ENCODE measurements at regions not wholly inside any gene's neighbourhood (a gene's known extent, or its start where the extent isn't known, plus 50 kb on each side); places are given as distances from the start of the nearest gene placed in this dataset.
A peak's percentile ranks its signal among the peaks of the same experiment; 100 is the strongest.

DNA sequence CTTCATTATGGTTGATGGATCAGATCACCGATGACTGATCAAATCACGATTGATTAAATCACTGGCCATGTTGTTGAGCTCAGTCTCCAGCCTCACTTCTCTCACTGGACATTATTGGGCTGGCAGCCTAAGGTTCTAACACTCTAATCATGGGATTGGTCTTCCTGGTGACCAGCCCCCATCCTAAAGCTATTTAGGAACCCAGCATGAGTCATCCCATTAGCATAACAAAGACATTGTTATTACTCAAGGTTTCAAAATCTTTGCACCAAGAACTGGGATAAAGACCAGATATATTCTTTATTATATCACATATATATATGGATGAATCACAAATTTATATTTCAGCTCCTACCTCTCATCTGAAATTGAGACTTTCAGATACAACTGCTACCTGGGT lies 272.1 kb upstream of the IL12B start:
- DNase-seq, result no peak

DNA sequence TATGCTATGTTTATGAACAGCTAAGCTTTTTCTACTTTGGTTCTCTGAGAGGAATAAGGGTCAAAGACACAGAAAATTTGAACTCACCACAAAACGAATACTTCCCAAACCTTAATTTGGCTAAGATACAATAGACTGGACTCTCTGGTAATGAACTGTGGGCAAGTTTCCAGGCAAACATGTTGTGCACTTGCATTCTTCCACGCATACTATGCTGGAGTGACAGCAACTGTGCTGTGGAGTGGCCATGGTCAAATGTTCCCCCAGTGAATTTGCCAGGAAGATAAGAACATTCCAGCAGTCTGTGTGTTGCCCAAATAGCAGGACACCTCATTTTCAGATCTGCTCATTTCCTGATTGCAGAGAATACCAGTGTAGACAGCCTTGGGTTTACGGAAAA lies 275.3 kb upstream of the IL12B start:
- DNase-seq, result no peak

DNA sequence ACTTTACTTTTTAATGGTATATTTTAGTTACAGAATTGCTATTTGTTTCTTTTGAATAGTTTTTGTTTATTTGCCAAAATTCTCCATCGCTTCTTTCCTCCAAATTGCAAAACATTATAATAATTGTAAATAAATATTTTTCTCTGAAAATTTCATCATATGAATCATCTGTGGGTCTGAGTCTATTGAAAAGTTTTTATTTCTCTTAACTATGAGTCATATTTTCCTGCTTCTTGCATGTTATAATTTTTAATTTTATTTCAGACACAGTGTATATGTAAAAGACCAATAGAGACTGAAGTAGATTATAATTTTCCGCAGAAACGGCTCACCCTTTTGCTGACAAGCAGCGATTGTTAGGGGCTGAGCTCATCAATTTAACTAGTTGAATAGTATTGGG lies 279.1 kb upstream of the IL12B start:
- no peak for DNase-seq

DNA sequence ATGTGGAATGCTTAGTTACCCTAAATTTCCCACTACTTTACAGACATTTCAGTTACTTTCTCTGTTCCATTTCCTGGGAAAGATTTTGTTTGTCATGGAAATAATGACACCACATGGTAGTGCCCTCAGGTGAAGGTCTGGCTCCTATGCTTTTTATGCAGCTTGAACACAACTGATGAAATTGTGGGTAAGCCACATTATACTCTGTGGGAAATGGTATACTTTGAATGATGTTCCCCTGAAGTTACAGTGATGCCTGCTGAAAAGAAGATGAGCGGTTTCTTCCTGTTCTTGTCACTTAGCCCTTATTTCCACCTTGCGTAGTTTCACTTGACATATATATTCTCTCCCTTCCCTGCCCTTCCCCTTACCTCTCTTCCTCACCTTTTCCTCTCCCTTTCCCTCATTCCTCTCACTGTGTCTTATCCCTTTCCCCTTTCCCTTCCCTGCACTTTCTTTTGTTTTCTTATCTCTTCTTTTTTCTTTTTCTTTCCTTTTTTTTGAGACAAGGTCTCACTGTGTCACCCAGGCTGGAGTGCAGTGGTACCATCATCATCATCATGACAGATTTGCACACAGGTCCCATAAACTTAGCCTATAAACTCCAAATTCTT lies 280.8 kb upstream of the IL12B start:
- no peak for DNase-seq

DNA sequence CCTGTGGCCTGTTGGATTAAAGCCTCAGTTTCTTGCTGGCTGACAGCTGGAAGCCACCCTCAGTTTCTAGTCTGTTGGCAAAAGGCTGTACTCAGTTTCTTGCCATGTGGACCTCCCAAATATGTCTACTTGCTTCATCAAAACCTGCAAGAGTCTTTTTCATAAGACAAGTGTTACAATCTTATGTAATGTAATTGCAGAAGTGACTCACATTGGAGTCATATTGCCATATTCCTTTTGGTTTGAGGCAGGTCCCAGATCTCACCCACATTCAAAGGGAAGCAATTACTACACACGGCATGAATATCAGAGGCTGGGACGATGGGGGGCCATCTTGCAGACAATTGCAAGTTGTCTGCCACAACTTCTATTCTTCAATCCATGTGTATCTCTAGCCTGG lies 286.7 kb upstream of the IL12B start:
- DNase-seq, result no peak

DNA sequence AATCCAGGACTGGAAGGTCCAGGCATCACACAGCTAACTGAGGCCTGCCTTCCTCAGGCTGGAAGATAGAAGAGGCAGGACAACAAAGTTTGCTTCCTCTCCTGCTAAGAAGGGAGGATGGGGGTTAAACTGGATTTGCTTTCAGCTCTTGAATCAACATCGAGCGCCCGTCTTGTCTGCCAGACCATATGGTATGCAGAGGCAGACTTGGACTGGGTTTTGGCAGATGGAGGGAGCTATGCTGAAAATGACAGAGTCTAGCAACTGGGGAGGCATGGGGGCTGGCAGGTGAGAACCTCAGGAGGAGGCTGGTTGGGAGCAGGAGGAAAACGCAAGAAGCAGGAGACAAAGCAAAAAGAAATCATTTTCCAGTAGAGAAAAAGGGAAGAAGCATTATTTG lies 289.5 kb upstream of the IL12B start:
- DNase-seq, result no peak

DNA sequence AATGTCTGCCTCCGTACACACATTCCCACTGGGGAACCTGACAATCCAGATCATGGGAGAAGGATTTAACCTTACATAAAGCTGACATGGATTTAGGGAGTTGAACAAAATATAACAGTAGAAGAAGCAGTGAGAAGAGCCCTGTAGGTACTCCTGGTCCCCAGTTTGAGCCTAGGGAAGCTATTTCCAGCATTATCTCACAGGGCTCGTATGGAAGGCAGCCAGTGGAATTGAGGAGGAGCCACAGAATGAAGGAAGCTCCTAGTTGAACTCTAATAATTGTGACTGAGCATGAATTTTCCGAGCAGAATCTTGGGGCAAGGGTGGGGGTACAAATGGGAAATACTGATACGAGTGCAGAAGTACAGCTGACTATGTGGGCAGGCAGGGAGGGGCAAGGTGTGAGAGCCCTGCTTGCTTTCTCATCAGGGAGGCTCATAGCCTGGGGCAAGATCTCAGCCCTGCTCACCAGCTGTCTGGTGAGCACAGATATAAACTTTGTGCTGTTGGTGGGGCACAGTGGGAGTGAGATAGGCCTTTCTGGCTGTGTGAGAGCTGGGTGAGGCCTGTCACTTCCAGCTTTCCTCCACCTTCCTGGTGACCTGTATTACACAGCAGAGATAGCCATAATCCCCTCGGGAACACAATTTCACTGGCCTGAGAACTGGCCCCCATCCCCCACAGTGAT lies 290.7 kb upstream of the IL12B start:
- DNase-seq, result no peak

DNA sequence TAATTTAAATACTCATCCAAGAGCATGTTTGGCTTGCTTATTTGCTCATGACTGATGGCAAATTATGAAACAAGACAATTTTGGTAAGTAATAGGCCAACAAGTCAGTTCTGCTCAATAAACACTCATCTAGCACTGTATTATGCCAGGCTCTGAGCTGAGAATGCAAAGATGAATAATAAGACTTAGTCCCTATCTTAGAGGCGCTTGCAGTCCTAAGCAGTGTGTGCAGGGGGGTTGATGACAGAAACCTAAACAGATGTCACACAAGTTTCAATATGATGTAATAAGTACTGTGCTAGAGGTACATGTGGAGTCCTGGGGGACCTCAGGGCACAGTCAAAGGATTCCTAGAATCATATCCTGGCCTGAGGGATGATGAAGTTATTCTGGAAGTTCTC lies 287.6 kb upstream of the ADRA1B start:
- DNase-seq, result no peak

DNA sequence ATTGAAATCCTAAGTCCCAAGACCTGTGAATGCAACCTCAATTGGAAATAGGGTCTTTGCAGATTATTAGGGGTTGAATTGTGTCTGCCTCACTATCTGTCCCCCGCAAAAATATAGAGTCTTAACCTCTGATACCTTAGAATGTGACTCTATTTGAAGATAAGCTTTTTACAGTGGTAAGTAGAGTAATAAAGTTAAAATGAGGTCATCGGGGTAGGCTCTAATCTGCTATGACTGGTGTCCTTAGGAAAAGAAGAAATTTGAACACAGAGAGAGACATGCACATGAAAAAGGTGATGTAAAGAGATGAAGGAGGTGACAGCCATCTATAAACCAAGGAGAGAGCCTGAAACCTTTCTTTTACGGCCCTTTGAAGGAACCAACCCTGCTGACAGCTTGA lies 287.1 kb upstream of the ADRA1B start:
- DNase-seq, result no peak

DNA sequence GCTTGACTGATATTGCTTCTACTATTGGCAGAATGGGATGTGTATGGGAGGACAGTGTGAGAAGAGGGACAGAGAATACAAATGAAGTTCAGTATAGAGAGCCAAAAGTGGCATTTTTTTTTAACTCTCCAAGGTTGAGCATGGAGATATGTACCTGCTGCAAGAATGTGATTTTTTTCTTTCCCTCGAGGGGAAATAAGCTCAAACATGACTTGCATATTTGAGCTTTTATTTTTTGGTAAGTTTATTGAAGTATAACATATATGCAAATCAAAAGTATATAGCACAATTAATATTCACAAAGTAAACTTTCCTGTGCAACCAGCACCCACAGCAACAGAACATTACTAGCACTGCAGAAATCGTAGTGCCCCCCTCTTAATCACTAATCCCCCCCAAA lies 285.7 kb upstream of the ADRA1B start:
- DNase-seq, result no peak

DNA sequence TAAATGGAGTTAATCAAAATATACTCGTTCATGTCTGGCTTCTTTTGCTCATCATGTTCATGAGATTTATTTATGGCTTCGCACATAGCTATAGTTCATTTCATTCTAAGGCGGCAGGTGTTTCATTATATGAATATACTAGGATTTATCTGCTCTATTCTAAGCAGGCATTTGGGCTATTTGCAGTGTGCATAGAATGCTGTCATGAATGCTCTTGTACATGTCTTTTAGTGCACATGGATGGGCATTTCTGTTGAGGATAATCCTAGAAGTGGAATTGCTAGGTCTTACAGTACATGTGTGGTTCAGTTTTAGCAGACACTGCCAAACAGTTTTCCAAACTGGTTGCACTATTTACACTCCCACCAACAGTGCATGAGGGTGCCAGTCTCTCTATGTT lies 285.3 kb upstream of the ADRA1B start:
- DNase-seq, result no peak

DNA sequence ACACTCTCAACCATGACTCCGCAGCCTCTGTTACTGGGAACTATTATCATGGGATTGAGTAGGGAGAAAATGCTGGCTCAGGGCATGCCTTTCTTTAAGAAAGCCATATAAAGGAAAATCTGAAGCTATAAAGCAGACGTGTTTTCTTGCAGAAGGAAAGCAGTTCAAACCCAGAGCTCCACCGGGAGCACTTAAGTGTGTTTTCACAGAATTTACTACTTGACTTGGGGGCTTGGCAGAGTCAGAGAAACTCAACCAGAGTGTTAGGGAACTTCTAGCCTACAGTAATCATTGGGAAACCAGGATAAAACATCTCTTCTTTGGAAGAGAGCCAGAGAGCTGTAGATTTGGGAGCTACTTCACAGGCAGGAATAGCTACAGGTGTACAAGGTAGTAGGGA lies 283.4 kb upstream of the ADRA1B start:
- no peak for DNase-seq

DNA sequence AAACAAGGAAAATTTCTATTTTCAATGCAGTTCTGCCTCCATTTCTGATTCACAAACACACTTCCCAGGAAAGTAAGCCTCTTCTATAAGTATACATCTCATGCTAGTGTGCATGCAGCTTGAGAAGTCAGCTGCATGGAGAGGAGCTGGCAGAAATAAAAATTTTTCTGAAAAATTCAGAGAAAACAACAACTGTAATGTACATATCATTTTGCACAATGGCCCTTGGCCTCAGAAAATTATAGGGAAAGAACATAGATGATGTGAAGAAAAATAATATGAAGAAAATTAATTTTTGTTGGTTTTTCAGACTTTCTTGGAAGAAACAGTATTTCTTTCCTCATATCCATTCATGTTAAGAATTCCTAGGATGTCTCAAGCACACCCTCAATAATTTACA lies 277.8 kb upstream of the ADRA1B start:
- DNase-seq, result no peak

DNA sequence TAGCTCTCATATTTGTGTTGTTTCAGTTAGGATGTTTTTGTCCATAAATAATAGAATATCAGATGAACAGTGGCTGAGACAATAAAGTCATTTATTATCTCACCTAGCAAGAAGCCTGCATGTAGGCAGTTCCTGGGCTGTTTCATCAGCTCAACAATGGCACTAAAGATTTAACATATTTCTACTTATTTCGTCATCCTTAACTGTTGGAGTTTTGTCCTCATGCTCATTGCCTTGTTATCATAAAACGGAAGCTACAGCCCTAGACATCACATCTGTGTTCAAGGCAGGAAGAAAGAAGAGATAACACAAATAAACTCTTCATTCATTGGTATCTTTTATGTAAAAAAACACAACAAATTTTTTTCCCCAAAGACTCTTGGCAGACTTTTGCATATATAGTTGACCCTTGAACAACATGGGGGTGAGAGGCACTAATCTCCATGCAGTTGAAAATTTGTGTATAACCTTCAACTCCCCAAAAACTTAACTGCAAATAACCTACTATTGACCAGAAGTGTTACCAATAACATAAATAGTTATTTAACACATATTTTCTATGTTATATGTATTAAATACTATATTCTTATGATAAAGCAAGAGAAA lies 277.2 kb upstream of the ADRA1B start:
- DNase-seq, result no peak

DNA sequence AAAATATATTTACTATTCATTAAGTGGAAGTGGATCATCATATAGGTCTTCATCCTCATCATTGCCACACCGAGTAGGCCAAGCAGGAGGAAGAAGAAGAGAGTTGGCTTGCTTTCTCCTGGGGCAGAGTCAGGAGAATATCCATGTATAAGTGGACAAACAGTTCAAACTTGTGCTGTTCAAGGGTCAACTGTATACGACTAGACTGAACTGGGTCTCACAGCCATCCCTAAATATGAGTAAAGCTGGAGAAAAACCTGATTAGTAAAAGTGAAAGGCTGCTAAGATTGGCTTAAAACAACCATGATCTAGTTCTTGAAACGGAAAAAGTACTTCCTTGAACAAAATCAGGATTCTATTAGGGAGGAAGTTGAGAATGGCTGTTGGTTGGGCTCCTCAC lies 276.7 kb upstream of the ADRA1B start:
- no peak for DNase-seq

DNA sequence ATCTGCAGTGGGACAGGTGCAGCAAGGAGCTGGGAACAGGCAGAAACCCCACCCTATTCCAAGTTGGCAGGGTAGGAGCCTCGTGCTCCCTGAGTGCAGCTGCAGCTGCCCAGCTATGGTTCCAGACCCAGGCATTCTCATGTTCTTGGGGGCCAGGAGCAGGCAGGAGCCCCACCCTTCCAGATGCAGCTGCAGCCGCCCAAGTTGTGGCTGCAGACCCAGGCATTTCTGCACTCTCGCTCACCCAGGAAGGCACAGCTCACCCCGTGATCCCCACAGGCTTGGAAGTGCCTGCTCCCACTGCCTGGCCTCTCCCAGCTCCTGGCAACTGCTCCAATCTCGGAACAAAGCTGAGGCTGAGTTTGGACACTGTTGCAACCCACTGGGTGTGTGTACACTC lies 275.8 kb upstream of the ADRA1B start:
- DNase-seq, result no peak

DNA sequence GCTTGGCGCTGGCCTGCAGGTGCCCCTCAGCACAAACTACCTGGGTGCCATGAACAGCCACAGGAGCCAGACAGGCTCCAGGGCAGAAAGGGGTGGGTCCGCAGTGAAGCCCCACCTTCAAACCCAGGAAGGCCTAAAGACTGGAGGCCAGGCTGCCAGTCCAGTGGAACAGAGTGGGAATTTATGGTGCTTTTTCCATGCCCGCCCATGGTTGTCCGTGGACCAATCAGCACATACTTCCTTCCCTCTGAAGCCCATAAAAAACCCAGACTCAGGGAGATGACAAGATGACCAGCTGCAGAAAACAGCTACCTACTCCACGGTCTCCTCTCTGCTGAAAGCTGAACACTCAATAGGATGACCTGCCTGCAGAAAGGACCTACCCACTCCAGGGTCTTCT lies 275.4 kb upstream of the ADRA1B start:
- no peak for DNase-seq

DNA sequence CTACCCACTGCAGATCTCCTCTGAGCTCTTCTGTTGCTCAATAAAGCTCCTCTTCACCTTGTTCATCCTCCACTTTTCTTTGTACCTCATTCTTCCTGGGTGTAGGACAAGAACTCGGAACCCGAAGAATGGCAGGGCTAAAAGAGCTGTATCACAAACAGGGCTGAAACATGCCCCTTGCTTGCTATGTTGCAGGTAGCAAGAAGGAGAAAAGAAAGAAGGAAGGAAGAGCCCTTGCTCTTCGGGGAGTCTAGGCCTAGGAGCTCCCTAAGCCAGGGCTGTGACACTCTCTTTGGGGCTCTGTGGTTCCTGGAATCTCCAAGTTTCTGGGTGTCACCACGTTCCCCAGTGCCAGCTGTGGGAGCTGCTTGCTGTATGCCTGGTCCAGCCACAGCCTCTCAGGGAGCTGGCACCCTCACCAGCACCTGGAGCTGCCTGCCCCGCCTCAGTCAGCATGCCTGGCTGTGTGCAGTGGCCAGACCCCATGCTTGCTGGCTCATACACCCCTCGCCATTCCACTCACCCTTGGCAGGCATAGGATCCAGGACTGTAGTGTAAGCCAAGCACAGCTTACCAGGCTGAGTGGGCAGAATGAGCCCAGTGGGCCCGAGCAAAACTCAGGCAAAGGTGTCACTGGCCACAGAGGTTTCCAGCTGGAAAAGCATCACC lies 274.8 kb upstream of the ADRA1B start:
- no peak for DNase-seq

DNA sequence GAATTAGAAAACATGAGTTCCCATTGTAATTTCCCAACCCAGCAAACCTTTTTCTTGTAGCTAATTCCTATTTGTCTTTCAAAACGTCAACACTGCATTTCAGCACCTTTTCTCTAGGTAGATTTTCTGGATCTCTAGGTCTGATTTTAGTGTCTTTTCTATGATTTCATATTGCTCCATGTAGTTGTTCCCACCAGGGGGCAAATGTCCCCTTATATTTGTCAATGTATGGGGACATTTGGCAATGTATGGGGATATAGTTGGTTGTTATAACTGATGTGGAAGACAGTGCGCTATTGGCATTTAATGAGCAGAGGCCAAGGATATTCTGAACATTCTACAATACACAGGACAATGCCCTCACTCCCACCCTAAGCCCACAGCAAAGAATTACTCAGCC lies 273.9 kb upstream of the ADRA1B start:
- DNase-seq, result no peak

DNA sequence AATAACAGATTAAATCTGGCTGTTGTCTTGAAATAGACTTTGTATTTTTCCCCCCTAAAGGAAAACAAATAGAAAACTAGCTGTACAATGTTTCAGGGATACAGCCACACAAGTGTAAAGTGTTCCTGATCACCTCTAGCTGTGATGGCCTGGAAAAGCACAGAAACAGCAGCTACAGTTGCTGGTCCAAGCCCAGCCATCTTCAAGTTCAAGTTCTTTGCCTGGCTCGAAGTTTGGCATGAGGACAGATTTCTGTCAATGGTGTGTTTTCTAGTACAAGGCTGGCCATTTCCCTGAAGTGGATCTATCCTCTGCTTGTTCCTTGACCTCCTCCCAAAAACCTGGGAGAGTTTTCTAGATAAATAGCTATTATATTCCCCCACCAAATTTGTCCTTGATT lies 272.2 kb upstream of the ADRA1B start:
- no peak for DNase-seq

DNA sequence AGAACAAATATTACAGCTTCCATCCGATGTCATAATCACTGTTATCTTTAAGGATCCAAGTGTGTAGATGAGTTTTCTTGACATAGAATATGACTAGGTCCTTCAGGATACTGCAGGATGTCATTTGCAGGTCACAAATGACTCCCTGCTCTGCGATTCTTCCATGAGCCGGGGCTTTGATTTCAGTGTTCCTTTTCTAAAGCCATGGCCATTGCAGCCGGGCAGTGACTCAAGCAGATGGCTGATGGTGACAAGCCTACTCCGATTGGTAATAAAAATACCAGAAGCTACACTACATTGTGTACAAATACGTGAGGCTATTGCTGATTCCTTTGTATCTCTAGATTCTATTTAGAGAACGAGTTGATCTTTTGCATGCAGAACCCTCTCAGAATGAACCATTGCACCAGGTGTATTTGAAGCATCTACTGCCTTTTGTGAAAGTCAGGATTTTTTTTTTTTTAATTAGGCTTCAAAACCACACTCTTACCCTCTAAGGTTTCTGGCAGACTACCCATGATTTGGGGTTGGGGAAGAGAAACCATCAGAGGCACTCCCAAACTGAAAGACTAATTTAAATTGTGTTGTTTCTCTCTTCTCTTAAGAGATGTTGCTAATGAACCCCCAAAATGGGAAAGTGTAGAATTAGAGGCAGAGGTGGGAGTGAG lies 271.0 kb upstream of the ADRA1B start:
- no peak for DNase-seq

DNA sequence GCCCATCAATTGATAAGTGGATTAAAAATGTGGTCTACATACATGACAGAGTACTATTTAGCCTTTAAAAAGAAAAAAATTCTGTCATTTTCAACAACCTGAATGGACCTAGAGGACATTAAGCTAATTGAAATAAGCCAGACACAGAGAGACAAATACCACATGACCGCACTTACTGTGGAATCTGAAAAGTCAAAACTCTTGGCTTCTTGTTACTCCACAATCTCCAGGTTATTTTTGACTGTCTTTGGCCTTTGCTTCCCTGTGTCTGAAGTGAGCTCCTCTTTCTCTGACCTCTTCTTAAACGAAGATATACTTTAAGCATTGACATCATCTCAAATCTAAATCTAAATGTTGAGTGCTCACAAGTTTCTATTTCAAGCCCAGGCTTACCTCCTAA lies 265.5 kb upstream of the ADRA1B start:
- DNase-seq, result no peak

DNA sequence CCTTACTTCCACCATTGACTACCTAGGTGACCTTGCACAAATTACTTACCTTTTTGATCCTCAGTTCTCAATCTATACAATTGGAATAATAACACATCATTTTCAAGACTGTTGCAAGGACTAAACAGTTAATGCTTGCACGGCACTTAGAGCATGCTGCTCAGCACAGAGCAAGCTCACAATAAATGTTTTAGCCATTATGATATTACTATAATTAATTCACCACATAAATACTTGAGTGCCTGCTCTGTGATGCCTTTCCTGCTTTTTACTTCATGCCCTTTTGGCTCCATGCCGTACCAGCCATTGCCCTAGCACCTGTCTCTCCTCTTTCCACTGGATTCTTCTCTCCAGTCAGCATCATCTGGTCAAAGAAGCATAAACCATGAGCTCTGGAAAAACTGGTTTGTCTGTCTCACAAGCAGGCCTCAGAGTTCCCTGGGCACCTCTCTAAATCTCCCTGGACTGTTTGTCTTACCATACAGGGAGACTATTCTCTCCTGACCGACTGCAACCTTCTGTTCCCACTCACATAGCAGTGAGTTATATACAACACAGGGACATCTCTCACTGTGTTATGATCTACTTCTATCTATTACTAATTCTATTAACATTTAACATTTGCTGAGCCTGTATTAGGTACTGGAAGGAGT lies 260.4 kb upstream of the ADRA1B start:
- peak; percentile 91 for DNase-seq
